SK-N-MC (cell line): ENCODE measurements at regions not wholly inside any gene's neighbourhood (a gene's known extent, or its start where the extent isn't known, plus 50 kb on each side); places are given as distances from the start of the nearest gene placed in this dataset.

ENCODE experiments used
- DNase-seq: peaks from one replicate; pipeline ENCODE4 v3.0.0-alpha.2; 2011; ENCODE audit warnings: low read depth, low spot score
- H3K27ac ChIP-seq: fragments of 200-600 bp; sonication (generic); 2 replicates; pipeline ENCODE4 v1.5.1; 2016; ENCODE audit warnings: mixed run types
- H3K36me3 ChIP-seq: fragments of 200-600 bp; sonication (generic); 2 replicates; pipeline ENCODE4 v1.6.1; 2017; ENCODE audit warnings: antibody characterized with exemption, low read length, mixed read lengths; ENCODE audit not compliant: insufficient read depth
- H3K4me3 ChIP-seq: fragments of 200-600 bp; sonication (generic); 2 replicates; pipeline ENCODE4 v1.5.1; 2016
- H3K9ac ChIP-seq: fragments of 200-600 bp; sonication (generic); 2 replicates; pipeline ENCODE4 v1.8.0; 2017; ENCODE audit warnings: mixed run types, mixed read lengths; ENCODE audit not compliant: insufficient read length
- H3K9me3 ChIP-seq: fragments of 200-600 bp; sonication (generic); 2 replicates; pipeline ENCODE4 v1.6.1; 2017; ENCODE audit warnings: low read depth, mild to moderate bottlenecking, antibody characterized with exemption, low read length, moderate library complexity, mixed read lengths
- EZH2 ChIP-seq: fragments of 200-600 bp; sonication (generic); IDR thresholded peaks from one replicate; pipeline ENCODE4 v1.6.1; 2017; ENCODE audit warnings: antibody characterized with exemption
- FOXP2 ChIP-seq: optimal IDR thresholded peaks from 2 replicates; pipeline ENCODE3; 2011; ENCODE audit warnings: mild to moderate bottlenecking, moderate library complexity; ENCODE audit not compliant: insufficient read depth; ENCODE audit errors: extremely low read length, control extremely low read depth
- POLR2AphosphoS5 ChIP-seq: IDR thresholded peaks from 2 replicates; pipeline ENCODE4 v1.6.1; 2012; ENCODE audit warnings: mild to moderate bottlenecking, low read depth, low read length, borderline replicate concordance

DNA sequence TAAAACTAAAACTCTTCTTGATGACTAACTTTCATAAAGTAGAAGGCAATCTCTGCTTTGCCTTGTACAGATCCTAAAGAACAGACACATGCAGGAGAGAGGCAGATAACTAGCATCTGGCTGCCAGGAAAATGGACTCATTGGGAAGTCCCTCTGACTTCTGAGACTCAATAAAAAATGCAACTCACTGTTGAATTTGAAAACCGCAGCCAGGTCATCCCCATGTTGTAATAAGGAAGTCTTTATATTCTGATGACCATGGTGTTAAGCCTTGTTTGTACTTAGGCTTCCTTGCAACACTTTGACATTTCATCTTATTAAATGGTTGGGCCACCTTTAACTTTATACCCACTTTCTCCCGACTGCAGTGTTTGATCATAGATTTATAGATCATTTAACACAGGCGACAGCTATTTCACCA is 375.1 kb upstream of the KCNH7 start:
- Histone ChIP-seq H3K36me3 (no peaks in the 10 kb centered on the region), H3K4me3 (no peak overlapping the region), H3K9ac (no peak overlapping the region), H3K27ac (no peak overlapping the region), H3K9me3 (no peaks in the 10 kb centered on the region)
- DNase-seq = no peak
- TF ChIP-seq FOXP2 (no peak), EZH2 (no peak), POLR2AphosphoS5 (no peak)

GRCh38 chr2:163210430-163210918 is 371.9 kb upstream of the KCNH7 start:
- Histone ChIP-seq H3K27ac (no peak overlapping the region), H3K9ac (no peak overlapping the region), H3K9me3 (no peaks in the 10 kb centered on the region), H3K36me3 (no peaks in the 10 kb centered on the region), H3K4me3 (no peak overlapping the region)
- no peak for DNase-seq
- TF ChIP-seq EZH2 (no peak), FOXP2 (no peak), POLR2AphosphoS5 (no peak)

- Histone ChIP-seq H3K27ac (no peak overlapping the region), H3K9ac (no peak overlapping the region), H3K36me3 (no peaks in the 10 kb centered on the region), H3K4me3 (no peak overlapping the region), H3K9me3 (no peaks in the 10 kb centered on the region)
- TF ChIP-seq FOXP2 = no peak
- no peak for TF ChIP-seq POLR2AphosphoS5
- no peak for TF ChIP-seq EZH2
- no peak for DNase-seq
Measured at GRCh38 chr2:163207693-163208370, 369.3 kb upstream of the KCNH7 start.

GRCh38 chr2:163205589-163206254 is 367.2 kb upstream of the KCNH7 start:
- no peaks in the 10 kb centered on the region for H3K36me3 ChIP-seq

GRCh38 chr2:163200741-163201140 is 362.2 kb upstream of the KCNH7 start:
- TF ChIP-seq POLR2AphosphoS5 = no peak
- no peak for TF ChIP-seq EZH2
- no peak for TF ChIP-seq FOXP2
- DNase-seq = no peak

More at GRCh38 chr2:163205589-163206254, 367.2 kb upstream of the KCNH7 start:
- no peak overlapping the region for H3K27ac ChIP-seq
- H3K9me3 ChIP-seq = no peaks in the 10 kb centered on the region
- no peak overlapping the region for H3K9ac ChIP-seq
- TF ChIP-seq POLR2AphosphoS5 = no peak
- TF ChIP-seq EZH2 = no peak
- no peak for TF ChIP-seq FOXP2
- H3K4me3 ChIP-seq = no peak overlapping the region
- DNase-seq = no peak

GRCh38 chr2:163198972-163199371 is 360.4 kb upstream of the KCNH7 start:
- H3K27ac ChIP-seq = no peak overlapping the region
- no peak overlapping the region for H3K9ac ChIP-seq
- H3K4me3 ChIP-seq = no peak overlapping the region
- no peak for DNase-seq
- no peaks in the 10 kb centered on the region for H3K36me3 ChIP-seq
- TF ChIP-seq POLR2AphosphoS5 (no peak), FOXP2 (no peak), EZH2 (no peak)
- peaks cover 4% of the 10 kb centered on the region; the same call in 1 of the 2 replicates for H3K9me3 ChIP-seq

More at GRCh38 chr2:163200741-163201140, 362.2 kb upstream of the KCNH7 start:
- H3K4me3 ChIP-seq = no peak overlapping the region
- no peak overlapping the region for H3K9ac ChIP-seq
- no peaks in the 10 kb centered on the region for H3K36me3 ChIP-seq
- no peak overlapping the region for H3K27ac ChIP-seq
- H3K9me3 ChIP-seq = peaks cover 4% of the 10 kb centered on the region; the same call in 1 of the 2 replicates

DNA sequence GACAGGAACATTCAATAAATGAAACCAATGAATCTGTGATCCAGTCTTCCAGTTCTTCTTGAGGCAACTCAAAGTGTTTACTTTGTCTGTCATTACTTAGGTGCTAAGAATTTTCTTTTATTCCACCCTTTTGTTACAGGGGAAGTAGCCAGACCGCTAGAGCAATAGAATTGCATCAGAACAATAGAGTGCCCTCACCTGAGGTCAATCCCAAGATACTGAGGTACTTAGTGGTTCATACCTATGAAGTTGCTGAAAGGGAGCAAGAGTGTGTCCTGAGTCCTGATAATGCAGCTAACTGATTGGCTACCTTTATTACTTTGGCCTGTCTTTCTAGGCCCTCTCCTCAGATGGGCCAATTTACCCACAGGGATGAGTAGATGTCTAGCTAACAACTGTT is 359.4 kb upstream of the KCNH7 start:
- H3K4me3 ChIP-seq = no peak overlapping the region
- H3K9ac ChIP-seq = no peak overlapping the region
- no peak for TF ChIP-seq EZH2
- no peaks in the 10 kb centered on the region for H3K36me3 ChIP-seq
- DNase-seq = no peak
- H3K27ac ChIP-seq = no peak overlapping the region
- H3K9me3 ChIP-seq = peaks cover 4% of the 10 kb centered on the region; the same call in 1 of the 2 replicates

DNA sequence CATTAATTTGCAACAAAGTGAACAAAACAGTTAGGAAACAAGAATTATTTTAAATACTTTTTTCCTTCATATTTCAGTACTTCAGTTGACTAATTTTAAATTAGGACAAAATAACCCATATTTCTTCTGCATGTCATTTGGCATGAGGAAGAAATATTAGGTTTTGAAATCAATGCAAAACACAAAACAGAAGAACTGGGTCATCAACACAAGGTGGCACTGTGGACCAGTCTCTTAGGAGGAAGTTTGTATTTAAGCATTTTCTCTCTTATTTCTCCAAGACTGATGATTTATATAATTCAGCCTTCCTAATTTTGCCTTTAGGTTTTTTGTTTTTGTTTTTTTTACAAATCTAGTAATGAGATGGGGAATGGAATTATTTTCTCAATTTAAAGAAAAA is 352.8 kb upstream of the KCNH7 start:
- Histone ChIP-seq H3K27ac (no peak overlapping the region), H3K9me3 (peaks cover under 1% of the 10 kb centered on the region; the same call in 1 of the 2 replicates), H3K4me3 (no peak overlapping the region), H3K9ac (no peak overlapping the region), H3K36me3 (no peaks in the 10 kb centered on the region)
- TF ChIP-seq EZH2 = no peak
- TF ChIP-seq POLR2AphosphoS5 = no peak
- TF ChIP-seq FOXP2 = no peak
- no peak for DNase-seq
